ENCODE measurements at regions not wholly inside any gene's neighbourhood (a gene's known extent, or its start where the extent isn't known, plus 50 kb on each side); places are given as distances from the start of the nearest gene placed in this dataset.

- no peaks in the 10 kb centered on the region for H3K4me1 Mint-ChIP-seq (ENCODE audit: low read depth)
- no peak for ATAC-seq (replicated peaks in 1 of 2)
- H3K9me3 Mint-ChIP-seq = peaks cover 10% of the 10 kb centered on the region in 2 donors
- H3K27ac Mint-ChIP-seq = no peak overlapping the region
- H3K36me3 Mint-ChIP-seq (ENCODE audit: insufficient read depth in 2 of 2) = peaks cover 0 to 3% of the 10 kb centered on the region in 2 donors
- H3K27me3 Mint-ChIP-seq (ENCODE audit: low read depth) = no peaks in the 10 kb centered on the region
- H3K4me3 Mint-ChIP-seq = no peak overlapping the region
- DNase-seq = no peak
Observed at GRCh38 chr14:83197271-83197670, 1663.6 kb upstream of the SEL1L start.

GRCh38 chr14:83207550-83207949, 1673.9 kb upstream of the SEL1L start:
- Mint-ChIP-seq H3K27ac (no peak overlapping the region), H3K9me3 (peaks cover 1 to 4% of the 10 kb centered on the region in 2 donors), H3K4me3 (no peak overlapping the region), H3K27me3 (ENCODE audit: low read depth) (no peaks in the 10 kb centered on the region), H3K4me1 (ENCODE audit: low read depth) (no peaks in the 10 kb centered on the region), H3K36me3 (ENCODE audit: insufficient read depth in 2 of 2) (no peaks in the 10 kb centered on the region)
- DNase-seq (no peak), ATAC-seq (replicated peaks in 1 of 2) (no peak)

GRCh38 chr14:83208341-83208740, 1674.7 kb upstream of the SEL1L start:
- no peak for DNase-seq
- ATAC-seq (replicated peaks in 1 of 2) = no peak
- H3K4me3 Mint-ChIP-seq = no peak overlapping the region
- no peak overlapping the region for H3K27ac Mint-ChIP-seq
- no peaks in the 10 kb centered on the region for H3K4me1 Mint-ChIP-seq (ENCODE audit: low read depth)
- H3K36me3 Mint-ChIP-seq (ENCODE audit: insufficient read depth in 2 of 2) = no peaks in the 10 kb centered on the region
- H3K9me3 Mint-ChIP-seq = peaks cover 4 to 6% of the 10 kb centered on the region in 2 donors
- no peaks in the 10 kb centered on the region for H3K27me3 Mint-ChIP-seq (ENCODE audit: low read depth)

GRCh38 chr14:83217492-83217891, 1683.8 kb upstream of the SEL1L start:
- DNase-seq (no peak), ATAC-seq (replicated peaks in 1 of 2) (no peak)
- Mint-ChIP-seq H3K4me1 (ENCODE audit: low read depth) (no peaks in the 10 kb centered on the region), H3K36me3 (ENCODE audit: insufficient read depth in 2 of 2) (no peaks in the 10 kb centered on the region), H3K27ac (no peak overlapping the region), H3K9me3 (peaks cover 12 to 13% of the 10 kb centered on the region in 2 donors), H3K27me3 (ENCODE audit: low read depth) (no peaks in the 10 kb centered on the region), H3K4me3 (no peak overlapping the region)

- DNase-seq = no peak
- Mint-ChIP-seq H3K4me3 (no peak overlapping the region), H3K27me3 (ENCODE audit: low read depth) (no peaks in the 10 kb centered on the region), H3K4me1 (ENCODE audit: low read depth) (no peaks in the 10 kb centered on the region), H3K9me3 (peaks cover 4 to 11% of the 10 kb centered on the region in 2 donors), H3K36me3 (ENCODE audit: insufficient read depth in 2 of 2) (peaks cover 0 to 1% of the 10 kb centered on the region in 2 donors), H3K27ac (no peak overlapping the region)
- no peak for ATAC-seq (replicated peaks in 1 of 2)
Observed at GRCh38 chr14:83247924-83248639, 1714.4 kb upstream of the SEL1L start.

- no peak overlapping the region for H3K27ac Mint-ChIP-seq
- DNase-seq = no peak
- H3K4me3 Mint-ChIP-seq = no peak overlapping the region
- peaks cover 3 to 9% of the 10 kb centered on the region in 2 donors for H3K9me3 Mint-ChIP-seq
- no peaks in the 10 kb centered on the region for H3K27me3 Mint-ChIP-seq (ENCODE audit: low read depth)
- ATAC-seq (replicated peaks in 1 of 2) = no peak
- H3K36me3 Mint-ChIP-seq (ENCODE audit: insufficient read depth in 2 of 2) = no peaks in the 10 kb centered on the region
- no peaks in the 10 kb centered on the region for H3K4me1 Mint-ChIP-seq (ENCODE audit: low read depth)
Observed at GRCh38 chr14:83251402-83251801, 1717.7 kb upstream of the SEL1L start.

- Mint-ChIP-seq H3K9me3 (peaks cover 3 to 9% of the 10 kb centered on the region in 2 donors), H3K27me3 (ENCODE audit: low read depth) (no peaks in the 10 kb centered on the region), H3K4me1 (ENCODE audit: low read depth) (no peaks in the 10 kb centered on the region), H3K27ac (no peak overlapping the region), H3K4me3 (no peak overlapping the region), H3K36me3 (ENCODE audit: insufficient read depth in 2 of 2) (no peaks in the 10 kb centered on the region)
- no peak for DNase-seq
- no peak for ATAC-seq (replicated peaks in 1 of 2)
Observed at GRCh38 chr14:83253870-83254269, 1720.2 kb upstream of the SEL1L start.

GRCh38 chr14:83255015-83255726, 1721.5 kb upstream of the SEL1L start:
- H3K27me3 Mint-ChIP-seq (ENCODE audit: low read depth) = no peaks in the 10 kb centered on the region
- peaks cover 3 to 9% of the 10 kb centered on the region in 2 donors for H3K9me3 Mint-ChIP-seq
- no peaks in the 10 kb centered on the region for H3K36me3 Mint-ChIP-seq (ENCODE audit: insufficient read depth in 2 of 2)
- no peaks in the 10 kb centered on the region for H3K4me1 Mint-ChIP-seq (ENCODE audit: low read depth)
- H3K4me3 Mint-ChIP-seq = no peak overlapping the region
- H3K27ac Mint-ChIP-seq = no peak overlapping the region
- no peak for DNase-seq
- ATAC-seq (replicated peaks in 1 of 2) = no peak

GRCh38 chr14:83255727-83256090, 1722.1 kb upstream of the SEL1L start:
- ATAC-seq (replicated peaks in 1 of 2) = no peak

GRCh38 chr14:83257466-83258439, 1724.1 kb upstream of the SEL1L start:
- Mint-ChIP-seq H3K27me3 (ENCODE audit: low read depth) (no peaks in the 10 kb centered on the region), H3K36me3 (ENCODE audit: insufficient read depth in 2 of 2) (no peaks in the 10 kb centered on the region), H3K4me3 (no peak overlapping the region), H3K9me3 (peaks cover 3 to 11% of the 10 kb centered on the region in 2 donors), H3K4me1 (ENCODE audit: low read depth) (no peaks in the 10 kb centered on the region), H3K27ac (no peak overlapping the region)
- DNase-seq = no peak
- ATAC-seq (replicated peaks in 1 of 2) = no peak

More at GRCh38 chr14:83255727-83256090, 1722.1 kb upstream of the SEL1L start:
- peaks cover 3 to 9% of the 10 kb centered on the region in 2 donors for H3K9me3 Mint-ChIP-seq
- H3K36me3 Mint-ChIP-seq (ENCODE audit: insufficient read depth in 2 of 2) = no peaks in the 10 kb centered on the region
- DNase-seq = no peak
- no peaks in the 10 kb centered on the region for H3K4me1 Mint-ChIP-seq (ENCODE audit: low read depth)
- no peaks in the 10 kb centered on the region for H3K27me3 Mint-ChIP-seq (ENCODE audit: low read depth)
- no peak overlapping the region for H3K27ac Mint-ChIP-seq
- no peak overlapping the region for H3K4me3 Mint-ChIP-seq

GRCh38 chr14:83260751-83261150, 1727.1 kb upstream of the SEL1L start:
- H3K4me1 Mint-ChIP-seq (ENCODE audit: low read depth) = no peaks in the 10 kb centered on the region
- no peak overlapping the region for H3K27ac Mint-ChIP-seq
- H3K9me3 Mint-ChIP-seq = peaks cover 1 to 4% of the 10 kb centered on the region in 2 donors
- DNase-seq = no peak
- no peak for ATAC-seq (replicated peaks in 1 of 2)
- no peaks in the 10 kb centered on the region for H3K27me3 Mint-ChIP-seq (ENCODE audit: low read depth)
- H3K36me3 Mint-ChIP-seq (ENCODE audit: insufficient read depth in 2 of 2) = no peaks in the 10 kb centered on the region
- H3K4me3 Mint-ChIP-seq = no peak overlapping the region

- H3K27ac Mint-ChIP-seq = no peak overlapping the region
- peaks cover 3 to 11% of the 10 kb centered on the region in 2 donors for H3K9me3 Mint-ChIP-seq
Observed at GRCh38 chr14:83269583-83269982, 1735.9 kb upstream of the SEL1L start.

GRCh38 chr14:83271663-83272062, 1738.0 kb upstream of the SEL1L start:
- Mint-ChIP-seq H3K9me3 (peaks cover 6 to 15% of the 10 kb centered on the region in 2 donors), H3K27me3 (ENCODE audit: low read depth) (no peaks in the 10 kb centered on the region), H3K4me3 (no peak overlapping the region), H3K4me1 (ENCODE audit: low read depth) (no peaks in the 10 kb centered on the region), H3K27ac (no peak overlapping the region), H3K36me3 (ENCODE audit: insufficient read depth in 2 of 2) (no peaks in the 10 kb centered on the region)
- ATAC-seq (replicated peaks in 1 of 2) (no peak), DNase-seq (no peak)

More at GRCh38 chr14:83269583-83269982, 1735.9 kb upstream of the SEL1L start:
- Mint-ChIP-seq H3K4me1 (ENCODE audit: low read depth) (no peaks in the 10 kb centered on the region), H3K4me3 (no peak overlapping the region), H3K36me3 (ENCODE audit: insufficient read depth in 2 of 2) (no peaks in the 10 kb centered on the region), H3K27me3 (ENCODE audit: low read depth) (no peaks in the 10 kb centered on the region)
- ATAC-seq (replicated peaks in 1 of 2) = no peak
- no peak for DNase-seq

All from activated T-cell treated with anti-CD3 and anti-CD28 coated beads, Interleukin-2, amount 50 U/mL, for 72 hours (primary cell).